PC-9 (cell line): ENCODE measurements at regions not wholly inside any gene's neighbourhood (a gene's known extent, or its start where the extent isn't known, plus 50 kb on each side); places are given as distances from the start of the nearest gene placed in this dataset.

Experiments used
- CTCF ChIP-seq: fragments of 200-600 bp; sonication (generic); conservative IDR thresholded peaks from 2 replicates; pipeline ENCODE4 v1.6.1; 2017; ENCODE audit warnings: mixed run types, antibody characterized with exemption, mild to moderate bottlenecking, moderate library complexity
- EZH2 ChIP-seq: fragments of 200-600 bp; sonication (generic); IDR thresholded peaks from 2 replicates; pipeline ENCODE4 v1.8.0; 2017; ENCODE audit warnings: antibody characterized with exemption, low read depth

- TF ChIP-seq CTCF = no peak
- no peak for TF ChIP-seq EZH2
Measured at GRCh38 chr5:165877475-165877874, 2372.1 kb downstream of the MAT2B start.
